Panc1 (cell line): ENCODE measurements at regions not wholly inside any gene's neighbourhood (a gene's known extent, or its start where the extent isn't known, plus 50 kb on each side); places are given as distances from the start of the nearest gene placed in this dataset.

Experiments
- ATAC-seq: fragments of 200-7000 bp; cut with Tn5 transposase; 2 replicates; pipeline ENCODE4 v1.9.1; 2020; ENCODE audit warnings: mild to moderate bottlenecking, moderate library complexity
- BruUV-seq: library from RNA; stranded (reverse); fragments of 400-500 nt; replicated peaks from 2 replicates; lab custom pipeline; 2021; lab: Mats Ljungman, UMichigan
- CTCF ChIA-PET: fragments of 300-600 bp; sonication (Branson Sonifier 250); formaldehyde crosslinking; loops from one replicate; lab custom pipeline; 2022; ENCODE audit warnings: antibody characterized with exemption; lab: Charles Lee
- POLR2A ChIA-PET: fragments of 300-600 bp; sonication (Branson Sonifier 250); formaldehyde crosslinking; loops from one replicate; lab custom pipeline; 2022; ENCODE audit warnings: antibody characterized with exemption; lab: Charles Lee
- DNase-seq: peaks from one replicate; pipeline ENCODE4 v3.0.0-alpha.2; 2010; ENCODE audit warnings: low read depth, low spot score
- H3K27ac ChIP-seq: 2 replicates; pipeline ENCODE4 v1.5.1; 2011; ENCODE audit warnings: mild to moderate bottlenecking, low read length, inconsistent platforms
- H3K27me3 ChIP-seq: fragments of 200-500 bp; sonication (Bioruptor generic); 2 replicates; pipeline ENCODE4 v1.6.0; 2014; ENCODE audit warnings: low read length, inconsistent platforms; ENCODE audit not compliant: control insufficient read depth, insufficient read depth
- H3K36me3 ChIP-seq: fragments of 200-500 bp; sonication (Bioruptor generic); 2 replicates; pipeline ENCODE4 v1.5.1; 2014; ENCODE audit warnings: inconsistent platforms, mild to moderate bottlenecking, low read length, moderate library complexity; ENCODE audit not compliant: control insufficient read depth, insufficient read depth
- H3K4me1 ChIP-seq: 2 replicates; pipeline ENCODE4 v1.5.1; 2011; ENCODE audit warnings: inconsistent platforms, mild to moderate bottlenecking, low read length, moderate library complexity; ENCODE audit not compliant: control insufficient read depth, insufficient read depth
- H3K4me3 ChIP-seq, 2 experiments: 2 replicates each; pipeline ENCODE4 v1.5.1; 2011 to 2012; ENCODE audit warnings: low read depth in 2 of 2, low read length in 2 of 2, mild to moderate bottlenecking in 2 of 2, inconsistent platforms in 1 of 2, moderate library complexity in 1 of 2
- H3K9me3 ChIP-seq: fragments of 200-500 bp; sonication (Bioruptor generic); 2 replicates; pipeline ENCODE4 v1.5.1; 2014; ENCODE audit warnings: low read depth, mild to moderate bottlenecking, inconsistent platforms, low read length, moderate library complexity; ENCODE audit not compliant: control insufficient read depth, insufficient read depth
- CTCF ChIP-seq: fragments of 450-650 bp; IDR thresholded peaks from 2 replicates; pipeline ENCODE4 v1.5.1; 2017; ENCODE audit warnings: mild to moderate bottlenecking
- POLR2AphosphoS5 ChIP-seq: IDR thresholded peaks from 2 replicates; pipeline ENCODE4 v1.6.1; 2012; ENCODE audit warnings: mild to moderate bottlenecking, low read depth, low read length, moderate library complexity
- REST ChIP-seq, 2 experiments: IDR thresholded peaks; 2 replicates each; pipeline ENCODE4 v1.6.1; 2011 to 2012; ENCODE audit warnings: low read depth in 2 of 2, control low read depth in 1 of 2, low read length in 1 of 2, mild to moderate bottlenecking in 1 of 2, moderate library complexity in 1 of 2; ENCODE audit not compliant: insufficient read depth in 1 of 2
- SIN3A ChIP-seq: IDR thresholded peaks from 2 replicates; pipeline ENCODE4 v1.6.1; 2012; ENCODE audit warnings: low read depth, mild to moderate bottlenecking, low read length, moderate library complexity, borderline replicate concordance; ENCODE audit not compliant: insufficient read depth
- TCF7L2 ChIP-seq: IDR thresholded peaks from 2 replicates; pipeline ENCODE4 v1.6.1; 2011; ENCODE audit warnings: mild to moderate bottlenecking, low read depth, low read length, inconsistent platforms
- in situ Hi-C: cut with HindIII; loops from 2 replicates; pipeline ENCODE4 v1.10.0; 2016; ENCODE audit warnings: low sequenced_read_pairs, low pct_unique_long_range_greater_than_20kb
- intact Hi-C: fragments of 100-400 bp; cut with micrococcal nuclease; formaldehyde crosslinking; loops from one replicate; pipeline ENCODE4 v1.10.0; 2022; ENCODE audit not compliant: unreplicated experiment

- POLR2A ChIA-PET: no interaction called here
These were observed 144.0 kb downstream of the CRYBB2 start for GRCh38 chr22:25363474-25363873.

GRCh38 chr22:25364281-25364680 is 144.8 kb downstream of the CRYBB2 start:
- Histone ChIP-seq H3K9me3 (no peaks in the 10 kb centered on the region), H3K4me1 (peaks cover 25% of the 10 kb centered on the region), H3K27ac (no peak overlapping the region), H3K36me3 (no peaks in the 10 kb centered on the region), H3K27me3 (no peaks in the 10 kb centered on the region), H3K4me3 (no peak overlapping the region)
- ATAC-seq (no peak), DNase-seq (no peak)
- in situ Hi-C loops: no loop called here
- ChIA-PET CTCF (no interaction called here), POLR2A (no interaction called here)
- intact Hi-C loops: no loop called here
- no TSS peak for BruUV-seq
- TF ChIP-seq REST (IDR thresholded peaks at IDR 0.05; ENCODE audit: insufficient read depth in 1 of 2, low read depth in 2 of 2, low read length in 1 of 2): no peak
- no peak for TF ChIP-seq SIN3A
- TF ChIP-seq POLR2AphosphoS5: no peak

More at GRCh38 chr22:25363474-25363873, 144.0 kb downstream of the CRYBB2 start:
- CTCF ChIA-PET: interaction anchor here (0.6 kb wide), 3 partner anchors 18 to 60 kb away, joined by 3 to 6 read pairs (median 4); no protein-coding TSS in a partner anchor
- H3K27ac ChIP-seq: no peak overlapping the region
- in situ Hi-C loops (no loop called here), intact Hi-C loops (no loop called here)
- BruUV-seq: no TSS peak
- no peak for DNase-seq
- TF ChIP-seq SIN3A (no peak), POLR2AphosphoS5 (no peak), TCF7L2 (no peak), REST (IDR thresholded peaks at IDR 0.05; ENCODE audit: insufficient read depth in 1 of 2, low read depth in 2 of 2, low read length in 1 of 2) (no peak), CTCF (no peak)
- H3K4me1 ChIP-seq: peaks cover 24% of the 10 kb centered on the region
- H3K4me3 ChIP-seq: no peak overlapping the region
- H3K9me3 ChIP-seq: no peaks in the 10 kb centered on the region
- no peaks in the 10 kb centered on the region for H3K36me3 ChIP-seq
- H3K27me3 ChIP-seq: no peaks in the 10 kb centered on the region
- ATAC-seq: no peak
